Cardiac muscle cell (in vitro differentiated cells and primary cell): ENCODE measurements at regions not wholly inside any gene's neighbourhood (a gene's known extent, or its start where the extent isn't known, plus 50 kb on each side); places are given as distances from the start of the nearest gene placed in this dataset.

Experiments used
- DNase-seq, 2 donors: peaks; one replicate each; pipeline versions ENCODE4 v3.0.0 to v3.0.0-alpha.2; 2010 to 2017; ENCODE audit warnings: low read depth in 1 of 2, low spot score in 1 of 2
- H3K27ac ChIP-seq: fragments of 200-600 bp; sonication (generic); 2 replicates; pipeline ENCODE4 v1.5.1; 2016
- H3K27me3 ChIP-seq: fragments of 200-600 bp; sonication (generic); 2 replicates; pipeline ENCODE4 v1.6.0; 2016; ENCODE audit warnings: control low read depth
- H3K36me3 ChIP-seq: fragments of 200-600 bp; sonication (generic); 2 replicates; pipeline ENCODE4 v1.5.1; 2016; ENCODE audit warnings: control low read depth
- H3K4me1 ChIP-seq: fragments of 200-600 bp; sonication (generic); 2 replicates; pipeline ENCODE4 v1.8.1; 2017; ENCODE audit warnings: low read depth, mild to moderate bottlenecking, mixed run types
- H3K4me3 ChIP-seq: fragments of 200-600 bp; sonication (generic); 2 replicates; pipeline ENCODE4 v1.5.1; 2016; ENCODE audit warnings: mild to moderate bottlenecking
- H3K9me3 ChIP-seq: fragments of 200-600 bp; sonication (generic); 2 replicates; pipeline ENCODE4 v1.5.1; 2017; ENCODE audit warnings: low read depth, mild to moderate bottlenecking, control low read depth
- TF ChIP-seq, protein P1 (sequence below): IDR thresholded peaks from 2 replicates; pipeline ENCODE4 v1.5.1; 2012; ENCODE audit warnings: low read depth, mild to moderate bottlenecking, low read length

DNA sequence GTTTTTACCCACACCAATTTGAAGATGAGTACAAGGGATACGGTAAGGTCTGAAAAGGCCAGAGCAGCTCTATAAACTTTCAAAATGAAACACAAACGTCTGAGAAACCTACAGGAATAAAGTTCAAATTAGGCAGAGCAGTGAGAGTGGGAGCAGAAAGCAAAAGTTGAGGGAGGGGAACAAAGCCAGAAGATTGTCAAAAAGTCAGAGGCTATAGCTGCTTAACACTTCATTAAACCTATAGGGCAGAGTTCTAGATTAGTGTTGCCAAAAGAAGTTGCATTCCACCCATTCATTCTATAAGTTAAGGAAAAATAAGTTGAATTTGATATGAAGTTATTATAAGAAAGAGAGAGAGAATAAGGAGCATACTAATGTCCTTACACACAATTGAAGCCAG lies 309.6 kb upstream of the CD180 start:
- H3K36me3 ChIP-seq: no peaks in the 10 kb centered on the region
- H3K4me1 ChIP-seq: no peaks in the 10 kb centered on the region
- TF ChIP-seq, protein P1, sequence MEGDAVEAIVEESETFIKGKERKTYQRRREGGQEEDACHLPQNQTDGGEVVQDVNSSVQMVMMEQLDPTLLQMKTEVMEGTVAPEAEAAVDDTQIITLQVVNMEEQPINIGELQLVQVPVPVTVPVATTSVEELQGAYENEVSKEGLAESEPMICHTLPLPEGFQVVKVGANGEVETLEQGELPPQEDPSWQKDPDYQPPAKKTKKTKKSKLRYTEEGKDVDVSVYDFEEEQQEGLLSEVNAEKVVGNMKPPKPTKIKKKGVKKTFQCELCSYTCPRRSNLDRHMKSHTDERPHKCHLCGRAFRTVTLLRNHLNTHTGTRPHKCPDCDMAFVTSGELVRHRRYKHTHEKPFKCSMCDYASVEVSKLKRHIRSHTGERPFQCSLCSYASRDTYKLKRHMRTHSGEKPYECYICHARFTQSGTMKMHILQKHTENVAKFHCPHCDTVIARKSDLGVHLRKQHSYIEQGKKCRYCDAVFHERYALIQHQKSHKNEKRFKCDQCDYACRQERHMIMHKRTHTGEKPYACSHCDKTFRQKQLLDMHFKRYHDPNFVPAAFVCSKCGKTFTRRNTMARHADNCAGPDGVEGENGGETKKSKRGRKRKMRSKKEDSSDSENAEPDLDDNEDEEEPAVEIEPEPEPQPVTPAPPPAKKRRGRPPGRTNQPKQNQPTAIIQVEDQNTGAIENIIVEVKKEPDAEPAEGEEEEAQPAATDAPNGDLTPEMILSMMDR: no peak
- no peaks in the 10 kb centered on the region for H3K27me3 ChIP-seq
- H3K9me3 ChIP-seq: no peaks in the 10 kb centered on the region
- DNase-seq: no peak
- H3K4me3 ChIP-seq: no peak overlapping the region
- no peak overlapping the region for H3K27ac ChIP-seq

DNA sequence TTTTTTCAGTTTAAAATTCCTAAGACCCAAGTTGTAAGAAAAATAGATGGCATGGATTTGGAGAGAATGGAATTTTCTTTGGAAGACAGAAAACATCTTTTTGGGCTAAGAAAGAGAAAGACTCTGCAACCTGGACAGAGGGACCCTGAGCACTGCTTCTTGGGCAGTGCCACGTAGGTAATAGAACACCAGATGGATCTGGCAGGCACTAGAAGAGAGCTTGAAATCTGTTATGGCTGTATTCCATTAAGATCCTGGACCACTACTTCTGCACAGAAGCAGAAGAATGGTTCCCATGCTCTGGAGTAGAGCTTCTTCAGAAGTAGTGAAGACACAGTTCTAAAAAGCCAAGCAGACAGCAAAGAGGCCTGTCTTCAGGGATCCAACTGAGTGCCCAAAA lies 306.4 kb upstream of the CD180 start:
- Histone ChIP-seq H3K9me3 (no peaks in the 10 kb centered on the region), H3K4me1 (no peaks in the 10 kb centered on the region), H3K36me3 (no peaks in the 10 kb centered on the region), H3K27ac (no peak overlapping the region), H3K4me3 (no peak overlapping the region), H3K27me3 (no peaks in the 10 kb centered on the region)
- TF ChIP-seq, protein P1: no peak
- no peak for DNase-seq

DNA sequence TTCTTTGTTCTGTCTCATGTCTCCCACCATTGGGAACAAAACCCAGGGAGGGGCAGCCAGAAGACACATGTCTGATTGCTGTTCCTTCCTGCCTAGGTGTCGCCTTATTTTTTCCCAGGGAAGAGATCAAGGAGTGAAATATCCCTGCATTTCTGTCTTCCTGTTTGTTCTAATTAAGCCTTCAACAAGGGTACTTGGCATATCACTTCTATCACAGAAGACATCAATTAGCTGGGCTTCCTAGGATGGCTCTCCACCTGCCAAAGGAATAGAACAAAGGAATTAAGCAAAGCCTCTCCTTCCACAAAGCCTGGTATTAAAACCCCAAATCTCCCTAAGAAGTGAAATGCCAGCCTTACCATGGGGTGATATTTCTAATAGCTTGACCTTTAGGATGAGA lies 299.5 kb upstream of the CD180 start:
- Histone ChIP-seq H3K4me3 (no peak overlapping the region), H3K27me3 (no peaks in the 10 kb centered on the region), H3K9me3 (no peaks in the 10 kb centered on the region), H3K4me1 (no peaks in the 10 kb centered on the region), H3K36me3 (no peaks in the 10 kb centered on the region), H3K27ac (no peak overlapping the region)
- TF ChIP-seq, protein P1: no peak
- DNase-seq: no peak

DNA sequence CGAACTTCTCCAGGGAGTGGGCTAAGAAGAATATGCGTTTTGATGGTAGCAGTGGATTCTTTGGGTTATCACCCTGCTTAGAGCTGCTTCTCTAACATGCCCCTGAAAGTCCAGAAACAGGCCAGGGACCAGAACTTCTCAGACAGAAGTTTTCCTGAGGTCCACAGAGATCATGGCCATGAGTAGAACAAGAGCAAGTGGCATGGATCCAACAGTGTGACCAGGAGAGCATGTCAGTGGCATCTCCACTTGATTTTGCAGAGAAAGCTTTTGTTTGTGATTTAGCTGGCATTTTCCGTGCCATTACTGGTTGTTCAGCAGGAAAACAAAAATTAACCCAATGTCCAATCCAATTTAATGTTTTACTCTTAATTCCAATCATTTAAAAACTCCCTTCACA lies 298.5 kb upstream of the CD180 start:
- Histone ChIP-seq H3K36me3 (no peaks in the 10 kb centered on the region), H3K4me1 (no peaks in the 10 kb centered on the region), H3K9me3 (no peaks in the 10 kb centered on the region), H3K27me3 (no peaks in the 10 kb centered on the region), H3K27ac (no peak overlapping the region), H3K4me3 (no peak overlapping the region)
- TF ChIP-seq, protein P1: no peak
- DNase-seq: no peak

DNA sequence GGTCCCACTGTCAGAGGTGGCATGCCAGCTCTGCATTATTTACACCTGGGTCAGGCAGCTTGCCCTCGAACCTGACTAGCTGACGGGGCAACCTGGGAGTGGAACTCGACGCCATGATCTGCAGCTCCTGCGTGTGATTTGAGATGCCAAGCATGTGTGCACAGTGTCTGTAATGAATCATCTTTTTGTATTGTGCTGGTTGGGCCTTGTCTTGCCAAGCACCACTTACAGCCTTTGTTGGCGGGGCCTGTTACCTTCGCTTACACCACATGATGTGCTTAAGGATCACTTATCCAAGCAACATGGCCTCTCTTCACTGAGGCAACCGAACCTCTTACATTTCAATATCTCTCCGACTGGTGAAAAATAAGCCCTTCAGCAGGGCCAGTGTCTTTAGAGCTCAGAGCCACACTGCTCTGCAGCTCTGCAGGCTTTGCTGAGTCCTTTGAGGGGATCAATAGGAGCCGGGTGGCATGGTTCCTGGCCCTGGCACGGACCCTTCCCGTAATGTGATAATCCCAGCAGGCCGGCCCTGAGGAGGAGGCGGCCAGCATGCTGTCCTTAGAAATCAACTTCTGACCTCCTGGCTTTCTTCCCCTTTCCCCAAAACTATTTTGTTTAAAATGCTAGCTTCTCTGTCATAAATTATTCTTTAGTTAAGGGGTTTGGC lies 297.7 kb upstream of the CD180 start:
- TF ChIP-seq, protein P1: no peak
- no peaks in the 10 kb centered on the region for H3K9me3 ChIP-seq
- H3K27ac ChIP-seq: no peak overlapping the region
- H3K4me3 ChIP-seq: no peak overlapping the region
- no peak for DNase-seq
- H3K36me3 ChIP-seq: no peaks in the 10 kb centered on the region
- H3K4me1 ChIP-seq: no peaks in the 10 kb centered on the region
- no peaks in the 10 kb centered on the region for H3K27me3 ChIP-seq
